ENCODE measurements at regions not wholly inside any gene's neighbourhood (a gene's known extent, or its start where the extent isn't known, plus 50 kb on each side); places are given as distances from the start of the nearest gene placed in this dataset.
A peak's percentile ranks its signal among the peaks of the same experiment; 100 is the strongest.

GRCh38 chr5:56508249-56508648 is 275.1 kb upstream of the ANKRD55 start:
- no peak for DNase-seq

DNA sequence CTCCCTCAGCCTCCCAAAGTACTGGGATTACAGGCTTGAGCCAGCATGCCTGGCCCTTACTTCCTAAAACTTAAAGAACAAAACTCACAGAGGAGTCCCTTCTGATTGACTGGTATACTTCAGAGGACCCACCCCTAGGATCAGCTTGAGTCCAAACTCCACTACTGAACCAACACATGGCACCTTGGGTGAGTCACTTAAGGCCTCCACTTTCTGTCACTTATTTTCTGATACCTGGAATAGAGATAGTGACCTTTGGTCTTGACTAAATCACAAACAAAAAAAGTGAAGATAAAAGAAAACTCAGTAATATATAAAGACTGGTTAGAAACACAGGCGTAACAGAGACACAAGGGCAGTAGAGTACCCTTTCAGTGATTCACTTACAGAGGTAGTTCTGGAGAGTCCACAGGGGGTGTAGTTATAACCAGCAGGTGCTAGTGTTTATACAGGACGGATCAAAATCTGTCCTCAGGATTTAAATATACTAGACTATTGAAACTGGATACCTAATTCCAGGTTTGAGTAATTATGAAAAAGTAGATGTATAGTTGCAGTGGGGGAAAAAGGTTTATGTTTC is 274.3 kb upstream of the ANKRD55 start:
- DNase-seq = no peak

- no peak for DNase-seq
Measured at GRCh38 chr5:56506211-56506965, 273.3 kb upstream of the ANKRD55 start.

DNA sequence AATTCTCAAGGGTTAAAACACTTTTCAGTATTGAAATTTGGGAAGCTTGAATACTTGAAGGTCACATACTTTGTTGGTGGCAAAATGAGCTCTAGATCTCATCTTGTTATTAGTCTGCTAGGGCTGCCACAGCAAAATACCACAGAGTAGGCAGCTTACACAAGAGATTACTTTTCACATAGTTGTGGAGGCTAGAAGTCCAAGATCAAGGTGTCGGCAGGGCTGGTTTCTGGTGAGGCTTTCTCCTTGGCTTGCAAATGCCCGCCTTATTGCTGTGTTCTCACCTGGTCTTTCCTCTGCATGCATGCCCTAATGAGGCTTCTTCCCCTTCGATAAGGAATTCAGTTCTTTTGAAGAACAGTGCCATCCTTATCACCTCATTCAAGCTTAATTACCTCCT is 270.8 kb upstream of the ANKRD55 start:
- no peak for DNase-seq

DNA sequence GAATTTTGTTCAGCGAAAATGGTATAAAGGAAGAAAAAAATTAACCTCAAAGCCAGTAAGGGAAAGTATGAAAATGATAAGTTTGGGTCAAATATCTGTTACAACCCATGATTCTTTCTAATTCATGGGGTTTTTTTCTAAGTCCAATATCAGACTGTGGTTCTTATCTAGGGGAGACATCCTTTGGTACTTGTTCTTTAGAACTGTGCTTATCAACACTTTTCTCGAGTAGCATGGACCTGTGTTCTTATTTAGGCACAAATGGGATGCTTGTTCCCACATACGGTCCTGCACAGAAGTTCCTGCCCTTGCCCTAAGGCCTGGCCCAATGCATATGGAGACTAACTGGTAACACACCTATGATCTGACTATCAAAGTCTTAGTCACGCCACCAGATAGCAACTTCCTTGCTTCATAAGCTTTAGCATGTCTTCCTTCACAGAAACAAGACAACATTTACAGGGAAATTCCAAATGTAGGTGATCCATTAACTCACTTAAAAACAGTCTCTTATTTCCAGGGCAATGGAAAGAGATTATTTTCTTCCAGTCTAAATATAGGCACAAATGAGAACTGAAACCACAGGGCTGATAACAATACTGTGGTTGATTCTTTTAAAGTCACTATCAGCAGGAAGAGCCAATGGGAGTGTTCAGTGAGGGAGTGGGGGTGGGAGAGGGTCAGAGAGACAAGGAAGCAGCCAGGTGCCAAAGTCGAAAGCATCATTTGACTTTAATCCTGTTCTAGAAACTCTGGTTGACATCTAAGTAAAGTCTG is 268.8 kb upstream of the ANKRD55 start:
- DNase-seq = peak in 1 of 5 experiments; percentile 68

DNA sequence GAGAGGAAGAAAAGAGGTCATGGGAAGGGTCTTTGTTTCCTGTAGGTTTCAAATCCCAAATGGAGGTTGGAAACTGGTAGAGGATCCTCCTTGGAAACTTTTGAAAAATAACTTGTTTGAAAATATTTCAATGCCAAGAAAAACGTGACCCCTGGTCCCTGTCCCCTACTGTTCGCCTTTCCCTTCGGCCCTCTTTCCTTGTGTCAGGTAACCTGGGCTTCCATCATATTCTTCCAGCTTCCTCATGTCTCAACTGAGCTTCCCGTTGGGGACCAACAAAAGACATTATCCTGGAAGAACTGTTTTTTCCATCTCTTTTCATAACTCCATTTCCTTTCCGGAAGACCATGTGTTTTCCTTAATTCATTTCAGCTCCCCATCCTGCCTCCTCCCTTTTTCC is 266.8 kb upstream of the ANKRD55 start:
- no peak for DNase-seq

DNA sequence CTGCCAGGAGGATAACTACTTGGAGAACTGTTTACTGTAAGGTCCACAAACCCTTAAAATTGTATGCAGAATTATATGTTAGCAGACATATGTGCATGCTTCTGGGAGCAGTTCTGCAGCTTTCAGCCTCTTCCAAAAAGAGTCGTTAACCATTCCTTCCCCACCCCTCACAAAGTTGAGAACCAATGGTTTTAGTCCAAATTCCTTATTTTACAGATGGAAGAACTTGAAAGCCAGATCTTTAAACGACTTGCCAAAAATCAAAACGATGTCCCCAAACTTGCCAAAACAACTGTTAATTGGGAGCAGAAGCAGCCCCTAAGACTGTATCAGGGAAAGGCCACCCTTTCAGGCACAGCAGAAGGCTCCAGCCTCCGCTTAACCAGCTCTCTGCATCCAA is 266.4 kb upstream of the ANKRD55 start:
- no peak for DNase-seq

DNA sequence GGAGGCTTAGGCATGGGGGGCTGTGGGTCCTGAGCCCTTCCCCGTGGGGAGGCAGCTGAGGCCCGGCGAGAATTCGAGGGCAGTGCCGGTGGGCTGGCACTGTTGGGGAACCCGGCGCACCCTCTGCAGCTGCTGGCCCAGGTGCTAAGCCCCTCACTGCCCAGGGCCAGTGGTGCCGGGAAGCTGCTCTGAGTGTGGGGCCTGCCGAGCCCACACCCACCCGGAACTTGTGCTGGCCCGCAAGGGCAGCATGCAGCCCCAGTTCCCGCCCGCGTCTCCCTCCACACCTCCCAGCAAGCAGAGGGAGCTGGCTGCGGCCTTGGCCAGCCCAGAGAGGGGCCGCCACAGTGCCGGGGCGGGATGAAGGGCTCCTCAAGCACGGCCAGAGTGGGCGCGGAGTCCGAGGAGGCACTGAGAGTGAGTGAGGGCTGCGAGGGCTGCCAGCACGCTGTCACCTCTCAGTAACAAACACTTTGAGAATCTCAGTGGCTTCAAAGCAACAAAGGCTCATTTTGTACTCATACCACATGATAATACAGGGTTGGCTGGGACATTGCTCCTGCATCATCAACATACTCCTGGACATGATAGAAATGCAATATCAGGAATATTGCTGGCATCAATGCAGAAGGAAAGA is 265.7 kb upstream of the ANKRD55 start:
- DNase-seq = no peak

- no peak for DNase-seq
Measured at GRCh38 chr5:56496581-56497063, 263.5 kb upstream of the ANKRD55 start.

- DNase-seq = no peak
Measured at GRCh38 chr5:56494300-56494731, 261.2 kb upstream of the ANKRD55 start.

GRCh38 chr5:56493766-56494165 is 260.6 kb upstream of the ANKRD55 start:
- no peak for DNase-seq

DNA sequence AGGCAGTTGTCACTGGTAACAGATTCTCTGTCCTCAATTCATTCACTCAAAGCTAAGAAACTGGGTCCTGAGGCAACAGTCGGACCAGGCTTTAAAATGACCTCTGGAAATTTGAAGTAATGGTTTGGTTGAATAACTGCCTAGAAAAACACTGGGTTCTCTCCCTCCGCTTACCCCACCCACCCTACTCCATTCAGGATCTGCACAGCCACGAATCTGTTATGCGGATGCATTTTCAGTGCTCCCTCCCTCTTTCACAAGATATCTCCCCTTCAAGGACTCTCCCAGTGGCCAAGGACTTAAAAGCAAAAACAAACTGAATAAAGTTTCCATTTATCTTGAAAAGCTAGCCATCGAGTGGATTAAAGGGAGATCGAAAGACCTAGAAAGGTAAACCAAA is 260.2 kb upstream of the ANKRD55 start:
- DNase-seq = no peak

DNA sequence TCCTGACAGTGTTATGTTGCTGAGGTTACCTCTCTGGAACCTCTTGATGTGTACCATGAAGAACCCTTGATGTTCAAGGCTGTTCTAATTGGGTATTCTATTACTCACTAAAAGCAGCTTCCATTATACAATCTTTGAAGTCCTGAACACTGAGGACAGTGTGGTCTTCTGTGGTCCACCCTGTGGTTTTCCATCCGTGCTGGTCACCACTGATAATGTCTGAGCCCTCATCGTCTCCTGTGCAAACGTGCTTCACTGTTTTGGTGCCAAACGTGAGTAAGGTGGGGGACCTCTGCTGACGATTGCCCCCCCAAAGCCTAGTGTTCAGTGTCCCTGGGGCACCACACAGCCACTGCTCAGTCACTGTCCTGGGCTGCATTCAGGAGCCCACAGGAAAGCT is 259.7 kb upstream of the ANKRD55 start:
- no peak for DNase-seq

DNA sequence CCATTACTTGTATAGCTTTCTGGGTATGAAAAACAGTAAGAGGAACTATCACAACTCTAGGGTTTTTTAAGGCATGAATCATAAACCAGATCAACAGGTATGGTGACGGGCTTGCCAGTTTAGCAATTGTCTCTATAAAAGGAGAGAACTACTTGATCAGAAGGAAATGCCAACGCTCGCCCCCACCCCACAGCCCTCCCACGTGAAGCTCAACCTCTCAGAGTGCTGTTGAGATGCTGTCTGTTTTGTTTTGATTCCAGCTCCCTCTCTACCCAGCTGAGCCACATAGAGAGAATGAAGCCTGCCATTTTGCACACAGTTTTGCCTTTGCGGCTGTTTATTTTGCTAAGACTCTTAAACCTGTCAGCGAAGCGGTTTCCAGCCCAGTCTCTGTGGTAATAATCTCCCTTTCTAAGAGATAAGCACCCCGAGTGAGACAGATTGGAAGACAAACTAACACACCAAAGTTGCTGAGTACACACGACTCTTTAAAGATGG is 257.9 kb upstream of the ANKRD55 start:
- DNase-seq = peak in 2 of 5 experiments; percentile 18 to 89

GRCh38 chr5:56489272-56489671 is 256.1 kb upstream of the ANKRD55 start:
- no peak for DNase-seq

DNA sequence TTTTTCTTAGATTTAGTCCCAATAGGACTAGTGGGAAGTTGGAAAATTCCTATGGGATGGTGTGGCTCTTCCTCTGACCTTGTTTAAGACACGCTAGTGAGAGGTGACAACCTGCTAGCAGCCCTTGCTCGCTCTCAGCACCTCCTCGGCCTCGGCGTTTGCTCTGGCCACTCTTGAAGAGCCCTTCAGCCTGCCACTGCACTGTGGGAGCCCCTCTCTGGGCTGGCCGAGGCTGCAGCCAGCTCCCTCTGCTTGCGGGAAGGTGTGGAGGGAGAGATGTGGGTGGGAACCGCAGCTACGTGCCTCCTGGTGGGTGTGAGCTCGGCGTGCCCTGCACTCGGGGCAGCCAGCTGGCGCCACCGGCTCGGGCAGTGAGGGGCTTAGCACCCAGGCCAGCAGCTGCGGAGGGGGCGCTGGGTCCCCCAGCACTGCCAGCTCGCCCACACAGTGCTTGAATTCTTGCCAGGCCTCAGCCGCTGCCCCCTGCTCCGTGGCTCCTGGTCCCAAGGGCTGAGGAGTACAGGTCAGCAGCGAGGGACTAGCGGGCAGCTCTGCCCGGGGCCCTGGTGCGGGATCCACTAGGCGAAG is 254.5 kb upstream of the ANKRD55 start:
- DNase-seq = no peak

DNA sequence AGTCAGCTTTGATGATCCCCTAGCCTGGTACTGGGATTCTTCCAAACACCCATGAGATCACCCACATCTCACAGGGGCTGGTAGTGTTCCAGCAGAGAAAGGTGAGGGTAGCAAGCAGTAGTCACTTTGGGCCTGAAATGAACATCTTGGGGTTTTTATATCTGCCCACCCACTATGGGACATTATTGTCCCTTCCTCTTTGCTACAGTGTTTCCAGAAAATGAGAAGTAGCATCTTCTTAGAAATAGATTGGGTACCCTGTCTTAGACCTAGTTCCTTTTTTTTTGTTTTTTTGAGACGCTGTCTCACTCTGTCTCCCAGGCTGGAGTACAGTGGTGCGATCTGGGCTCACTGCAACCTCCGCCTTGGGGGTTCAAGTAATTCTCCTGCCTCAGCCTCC is 249.2 kb upstream of the ANKRD55 start:
- DNase-seq = no peak

DNA sequence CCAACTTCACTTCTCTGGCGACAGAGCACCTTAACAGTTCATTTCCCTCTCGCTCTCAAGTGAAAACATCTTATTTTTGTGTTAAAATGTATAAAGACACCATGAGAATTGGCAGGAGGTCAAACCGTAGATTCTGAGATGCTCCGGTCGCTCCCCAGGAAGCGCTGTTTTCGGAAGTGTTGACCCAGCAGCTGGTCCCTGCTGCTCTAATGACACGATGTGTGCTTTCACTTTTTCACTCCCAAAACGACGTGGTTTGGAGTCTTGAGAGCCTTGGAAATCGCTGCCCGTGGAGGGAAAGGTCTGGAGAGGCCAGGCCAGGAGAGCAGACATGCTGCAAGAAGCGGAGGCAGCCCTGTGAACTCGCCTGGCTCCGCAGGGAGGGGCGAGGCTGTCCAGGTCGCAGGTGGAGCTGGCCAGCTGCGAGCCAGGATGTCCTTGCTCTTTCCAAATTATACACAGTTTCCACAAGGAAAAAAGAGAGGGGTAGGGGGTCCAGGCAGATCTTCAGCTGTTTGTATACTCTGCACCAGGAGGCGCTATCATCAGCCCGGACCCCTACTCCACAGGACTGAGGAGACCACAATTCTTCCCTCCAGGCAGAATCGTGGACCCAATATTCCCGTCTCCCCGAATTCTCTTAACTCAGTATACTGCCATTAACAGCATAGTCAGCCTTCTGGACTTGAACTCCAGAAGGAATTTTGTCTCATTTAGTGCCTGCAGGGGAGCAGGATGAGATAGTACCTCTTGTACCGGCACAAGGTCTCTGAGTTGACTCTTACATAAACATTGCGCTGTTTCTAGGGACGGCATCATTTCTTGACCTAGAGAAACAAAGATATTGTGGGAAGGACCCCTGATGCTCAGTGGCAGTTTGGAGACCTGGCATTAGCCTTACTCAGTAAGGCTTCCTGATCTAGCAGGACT is 248.6 kb upstream of the ANKRD55 start:
- peak in 1 of 5 experiments; percentile 52 for DNase-seq

DNA sequence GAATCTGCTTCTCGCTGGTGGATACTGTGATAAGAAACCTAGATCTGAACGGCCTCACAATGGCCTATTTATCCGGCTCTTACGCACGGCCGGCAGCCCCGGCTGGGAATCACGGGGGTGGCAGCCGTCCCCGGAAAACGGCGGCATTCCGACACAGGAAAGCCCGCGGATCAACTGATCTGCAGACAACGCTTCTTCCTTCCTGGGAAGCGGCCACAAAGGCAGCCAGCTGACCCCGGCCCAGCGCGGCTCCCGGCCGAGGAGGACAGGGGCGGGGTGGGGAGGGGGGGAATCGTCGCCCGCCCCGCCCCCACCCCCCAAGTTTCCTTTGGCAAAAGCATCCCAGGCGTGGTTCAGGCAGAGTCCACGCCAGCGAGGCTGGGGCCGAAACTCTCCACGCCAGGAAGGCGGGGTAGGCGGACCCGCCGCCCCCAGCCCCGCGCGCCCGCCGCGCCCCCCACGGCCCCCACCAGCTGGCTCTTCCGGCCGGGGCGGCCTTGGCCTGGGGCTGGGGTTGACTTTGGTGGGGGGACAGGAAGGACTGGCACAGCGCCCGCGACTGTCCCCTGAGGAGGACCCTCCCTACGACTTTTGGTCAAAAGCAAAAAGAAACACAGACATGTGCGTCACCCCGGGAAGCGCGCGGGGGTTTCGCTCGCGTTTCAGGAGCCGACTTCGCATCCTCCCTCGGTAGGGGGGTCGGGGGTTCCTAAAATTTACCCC is 247.7 kb upstream of the ANKRD55 start:
- peak in 3 of 5 experiments; percentile 11 to 50 (median 31) for DNase-seq

DNA sequence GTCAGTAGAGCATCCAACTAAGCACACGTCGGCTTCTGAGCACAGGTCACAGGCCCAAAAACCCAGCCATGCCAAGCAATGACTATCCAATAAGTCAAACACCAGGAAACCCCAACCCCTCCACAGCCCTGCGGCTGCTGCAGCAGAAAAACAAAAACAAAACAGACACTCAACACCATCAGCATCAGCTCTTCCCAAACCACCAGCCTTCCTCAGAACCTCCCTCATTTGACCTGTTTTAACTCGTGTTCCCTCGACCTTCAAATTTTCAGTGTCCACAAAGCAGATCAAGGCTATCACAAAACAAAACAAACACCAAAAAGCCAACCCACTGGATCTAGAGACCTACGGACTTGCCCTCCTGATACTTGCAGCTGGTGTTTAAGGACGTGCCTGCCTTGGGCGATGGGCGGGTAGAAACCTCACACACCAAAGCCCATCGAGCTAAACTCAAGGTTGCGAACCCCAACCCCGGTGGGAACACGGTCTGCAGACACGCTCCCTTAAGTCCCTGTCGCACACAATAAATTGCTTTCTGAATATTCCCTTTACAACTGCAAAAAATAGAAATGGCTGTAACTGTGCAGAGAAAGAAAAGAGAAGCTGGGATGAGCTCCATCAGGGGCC is 247.1 kb upstream of the ANKRD55 start:
- DNase-seq = peak in 2 of 5 experiments; percentile 31 to 88

All from T-helper 2 cell (primary cell).